Gastroesophageal sphincter (tissue), 4 donors: ENCODE measurements at regions not wholly inside any gene's neighbourhood (a gene's known extent, or its start where the extent isn't known, plus 50 kb on each side); places are given as distances from the start of the nearest gene placed in this dataset.
"Not testable (repeated sequence)": the region's sequence is repeated elsewhere in the genome, so short reads cannot be mapped to it uniquely, and the experiment has no call there.

Experiments
- ATAC-seq: fragments of 150-250 bp; one replicate; pipeline ENCODE4 v1.9.1; 2016; ENCODE audit warnings: mild to moderate bottlenecking, moderate library complexity
- H3K27ac ChIP-seq, 4 donors: fragments of 200-600 bp; sonication (generic) in 3 of 4; 1 replicate in 3 of 4; 2 replicates in 1 of 4; pipeline ENCODE4 v1.5.1; 2016 to 2019
- H3K27me3 ChIP-seq: fragments of 200-600 bp; sonication (generic); one replicate; pipeline ENCODE4 v1.5.1; 2019
- H3K36me3 ChIP-seq, 2 donors: fragments of 200-600 bp; sonication (generic); one replicate each; pipeline ENCODE4 v1.5.1; 2019; ENCODE audit warnings: control low read depth in 1 of 2
- H3K4me1 ChIP-seq, 3 donors: fragments of 200-600 bp; sonication (generic); 1 replicate in 2 of 3; 2 replicates in 1 of 3; pipeline ENCODE4 v1.5.1; 2016 to 2019; ENCODE audit warnings: control low read depth in 2 of 3
- H3K4me3 ChIP-seq, 2 donors: fragments of 200-600 bp; sonication (generic); one replicate each; pipeline ENCODE4 v1.5.1; 2019; ENCODE audit warnings: mild to moderate bottlenecking in 1 of 2, moderate library complexity in 1 of 2
- H3K9me3 ChIP-seq, 3 donors: fragments of 200-600 bp; sonication (generic); one replicate each; pipeline ENCODE4 v1.5.1; 2017 to 2019; ENCODE audit warnings: control low read depth in 2 of 3
- CTCF ChIP-seq, 4 experiments: fragments of 200-600 bp in 2 of 4; fragments of 450-650 bp in 2 of 4; sonication (generic) in 1 of 4; IDR thresholded peaks; one replicate each; pipeline ENCODE4 v1.5.1; 2017 to 2019; ENCODE audit warnings: antibody characterized with exemption in 4 of 4, mild to moderate bottlenecking in 2 of 4, moderate library complexity in 2 of 4
- EP300 ChIP-seq: sonication (generic); formaldehyde crosslinking; IDR thresholded peaks from one replicate; pipeline ENCODE4 v1.6.1; 2017; ENCODE audit warnings: antibody characterized with exemption, mild to moderate bottlenecking
- WGBS, 2 donors: methylation state at CpG; one replicate each; pipeline ENCODE4 v1.1.5; 2018; ENCODE audit warnings: low coverage in 1 of 2; 5-methylcytosine and 5-hydroxymethylcytosine counted together

- not testable (repeated sequence) for H3K9me3 ChIP-seq, H3K27me3 ChIP-seq, H3K36me3 ChIP-seq, ATAC-seq, H3K27ac ChIP-seq, H3K4me3 ChIP-seq, H3K4me1 ChIP-seq
Observed at GRCh38 chr1:145553795-145554194, 54.0 kb upstream of the GPR89A start.

- Histone ChIP-seq H3K4me3 (no peak overlapping the region), H3K27me3 (no peaks in the 10 kb centered on the region), H3K9me3 (no peaks in the 10 kb centered on the region), H3K36me3 (no peaks in the 10 kb centered on the region), H3K4me1 (no peaks in the 10 kb centered on the region), H3K27ac (no peak overlapping the region)
- ATAC-seq = no peak
- 64 to 71% methylated on average over 2 of the region's 2 CpGs for WGBS, 2 donors
- TF ChIP-seq CTCF (IDR thresholded peaks at IDR 0.05) = no peak
- no peak for TF ChIP-seq EP300
Observed at GRCh38 chr1:145545055-145545454, 62.7 kb upstream of the GPR89A start.

- not testable (repeated sequence) for H3K4me3 ChIP-seq, H3K27ac ChIP-seq, H3K36me3 ChIP-seq, ATAC-seq, H3K27me3 ChIP-seq, H3K9me3 ChIP-seq, H3K4me1 ChIP-seq
- WGBS, 2 donors = 0 to 38% methylated on average over 1 to 3 of the region's 6 CpGs
Observed at GRCh38 chr1:145541685-145542084, 66.1 kb upstream of the GPR89A start.

- not testable (repeated sequence) for H3K4me1 ChIP-seq, H3K9me3 ChIP-seq, H3K36me3 ChIP-seq, H3K27me3 ChIP-seq, ATAC-seq, H3K27ac ChIP-seq, H3K4me3 ChIP-seq
- WGBS, 2 donors = 20 to 26% methylated on average over 6 to 7 of the region's 9 CpGs
Observed at GRCh38 chr1:145541246-145541645, 66.5 kb upstream of the GPR89A start.

GRCh38 chr1:145538118-145538882 lies 69.5 kb upstream of the GPR89A start:
- not testable (repeated sequence) for H3K9me3 ChIP-seq, H3K36me3 ChIP-seq, H3K4me1 ChIP-seq, H3K27ac ChIP-seq, H3K27me3 ChIP-seq, H3K4me3 ChIP-seq
- WGBS, 2 donors = 40 to 60% methylated on average over 1 of the region's 3 CpGs
- ATAC-seq = peak; percentile 66

- not testable (repeated sequence) for H3K4me1 ChIP-seq, H3K36me3 ChIP-seq, H3K9me3 ChIP-seq, ATAC-seq, H3K4me3 ChIP-seq, H3K27me3 ChIP-seq, H3K27ac ChIP-seq
- WGBS, 2 donors = 21 to 53% methylated on average over 2 of the region's 2 CpGs
Observed at GRCh38 chr1:145537003-145537402, 70.8 kb upstream of the GPR89A start.

GRCh38 chr1:145535461-145535860 lies 72.3 kb upstream of the GPR89A start:
- WGBS, 2 donors = 0% methylated on average over 1 to 2 of the region's 2 CpGs
- H3K9me3 ChIP-seq, H3K4me1 ChIP-seq, ATAC-seq, H3K4me3 ChIP-seq, H3K27ac ChIP-seq, H3K27me3 ChIP-seq, H3K36me3 ChIP-seq: not testable (repeated sequence)

GRCh38 chr1:145528068-145528564 lies 79.7 kb upstream of the GPR89A start:
- H3K4me1 ChIP-seq, H3K27me3 ChIP-seq, H3K36me3 ChIP-seq, H3K4me3 ChIP-seq, H3K9me3 ChIP-seq, ATAC-seq, H3K27ac ChIP-seq: not testable (repeated sequence)
- 11 to 40% methylated on average over 1 of the region's 1 CpG for WGBS, 2 donors

GRCh38 chr1:145520159-145520558 lies 87.6 kb upstream of the GPR89A start:
- WGBS, 2 donors = 80% methylated on average over 1 of the region's 3 CpGs; no CpG with 5 or more reads in 1 of the 2 donors
- ATAC-seq, H3K9me3 ChIP-seq, H3K4me1 ChIP-seq, H3K4me3 ChIP-seq, H3K27me3 ChIP-seq, H3K27ac ChIP-seq, H3K36me3 ChIP-seq: not testable (repeated sequence)

GRCh38 chr1:145519302-145519701 lies 88.5 kb upstream of the GPR89A start:
- not testable (repeated sequence) for H3K4me3 ChIP-seq, H3K4me1 ChIP-seq, H3K9me3 ChIP-seq, H3K27me3 ChIP-seq, ATAC-seq, H3K27ac ChIP-seq, H3K36me3 ChIP-seq
- WGBS, 2 donors = 67 to 73% methylated on average over 3 of the region's 3 CpGs

GRCh38 chr1:145513017-145513416 lies 87.6 kb upstream of the NBPF20 start:
- WGBS, 2 donors = no CpG with 5 or more reads among the region's 2 CpGs
- H3K4me3 ChIP-seq, H3K36me3 ChIP-seq, ATAC-seq, H3K27ac ChIP-seq, H3K9me3 ChIP-seq, H3K27me3 ChIP-seq, H3K4me1 ChIP-seq: not testable (repeated sequence)

- H3K36me3 ChIP-seq, H3K27ac ChIP-seq, H3K4me1 ChIP-seq, H3K27me3 ChIP-seq, H3K4me3 ChIP-seq, H3K9me3 ChIP-seq: not testable (repeated sequence)
- WGBS, 2 donors = no CpG with 5 or more reads among the region's 1 CpG
- ATAC-seq = peak; percentile 74
Observed at GRCh38 chr1:145508053-145508452, 82.7 kb upstream of the NBPF20 start.
